Hypothalamus (tissue), 51 donors: ENCODE measurements at regions not wholly inside any gene's neighbourhood (a gene's known extent, or its start where the extent isn't known, plus 50 kb on each side); places are given as distances from the start of the nearest gene placed in this dataset.

Experiments
- DNase-seq, 51 donors: peaks; one replicate each; lab custom pipeline; 2025; lab: John Stamatoyannopoulos, UW

GRCh38 chr14:32018391-32019092 lies 58.6 kb upstream of the ARHGAP5 start:
- DNase-seq, result no peak

- peak in 12 of 51 donors; percentile 7 to 35 (median 19) for DNase-seq
Measured at GRCh38 chr14:32019276-32019675, 57.8 kb upstream of the ARHGAP5 start.

- DNase-seq, result no peak
Measured at GRCh38 chr14:32020882-32021281, 56.2 kb upstream of the ARHGAP5 start.

- DNase-seq, result no peak
Measured at GRCh38 chr14:32021341-32021740, 55.8 kb upstream of the ARHGAP5 start.

DNA sequence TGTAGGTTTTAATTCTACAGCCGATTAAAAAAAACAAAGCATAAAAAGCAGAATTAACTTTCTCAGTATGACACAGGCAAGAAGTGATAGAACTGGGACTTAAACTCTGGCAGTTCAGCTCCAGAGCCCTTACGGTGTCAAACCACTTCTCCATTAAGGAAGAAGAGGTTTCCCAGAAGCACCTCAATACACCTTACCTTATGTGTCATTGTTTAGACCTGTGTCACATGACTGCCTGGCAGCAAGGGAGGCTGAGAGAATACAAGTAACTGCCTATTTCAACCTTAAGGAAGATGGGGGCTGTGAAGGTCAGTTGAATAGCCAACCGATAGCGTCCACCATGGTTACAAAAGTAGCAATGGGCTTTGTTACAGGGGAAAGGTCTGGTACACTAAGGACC lies 54.6 kb upstream of the ARHGAP5 start:
- no peak for DNase-seq

- peak in 1 of 51 donors; percentile 56 for DNase-seq
Measured at GRCh38 chr14:32022938-32023466, 54.1 kb upstream of the ARHGAP5 start.

DNA sequence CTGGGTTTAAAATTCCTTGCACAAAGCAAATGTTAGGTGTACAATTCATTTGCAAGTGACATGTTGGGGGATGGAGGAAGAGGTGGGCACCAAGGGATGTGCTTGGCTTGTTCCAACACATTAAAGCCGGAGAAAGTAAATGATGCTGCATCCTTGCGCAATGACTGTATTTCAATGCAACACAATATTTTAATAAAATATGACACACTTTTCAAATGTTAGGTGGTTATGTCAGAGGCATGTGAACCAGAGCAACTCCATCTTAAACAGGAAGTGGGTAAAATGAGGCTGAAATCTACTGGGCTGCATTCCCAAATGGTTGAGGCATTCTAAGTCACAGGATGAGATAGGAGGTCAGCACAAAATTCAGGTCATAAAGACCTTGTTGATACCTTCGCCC lies 53.6 kb upstream of the ARHGAP5 start:
- DNase-seq, result no peak

GRCh38 chr14:32027255-32027939 lies 49.7 kb upstream of the ARHGAP5 start:
- no peak for DNase-seq
